K562 (cell line): ENCODE measurements at regions not wholly inside any gene's neighbourhood (a gene's known extent, or its start where the extent isn't known, plus 50 kb on each side); places are given as distances from the start of the nearest gene placed in this dataset.

Experiments used
- ATAC-seq: fragments of 200-7000 bp; cut with Tn5 transposase; 3 replicates; pipeline ENCODE4 v1.9.1; 2020; ENCODE audit warnings: moderate library complexity
- BruUV-seq: library from RNA; stranded (reverse); fragments of 400-500 nt; replicated peaks from 2 replicates; lab custom pipeline; 2021; lab: Mats Ljungman, UMichigan
- CTCF ChIA-PET: fragments of 300-600 bp; formaldehyde crosslinking; extraction: SDS; loops from one replicate; lab custom pipeline; 2021; ENCODE audit warnings: low intra/inter-chr PET ratio; lab: Yijun Ruan, JAX
- POLR2A ChIA-PET: fragments of 300-600, 350-650 bp; sonication (Branson Sonifier 250); formaldehyde crosslinking; extraction: SDS; loops from one replicate; lab custom pipeline; 2021; ENCODE audit warnings: antibody characterized with exemption, inconsistent platforms; lab: Yijun Ruan, JAX
- DNase-seq, 4 experiments: peaks; one replicate each; pipeline versions ENCODE4 v3.0.0 to v3.0.0-alpha.2; 2011 to 2018; ENCODE audit warnings: low spot score in 3 of 4, mixed read lengths in 3 of 4; ENCODE audit errors: extremely low read depth in 1 of 4
- FAIRE-seq: peaks from 2 replicates; lab custom pipeline; 2011; peaks lifted over from hg19 to GRCh38; lab: Jason Lieb, UNC
- H2AFZ ChIP-seq: 2 replicates; pipeline ENCODE4 v1.6.0; 2011; ENCODE audit warnings: low read depth, low read length, control low read depth, inconsistent platforms
- H3K27ac ChIP-seq: fragments of 200-600 bp; 3 replicates; pipeline ENCODE4 v1.8.0; 2011; ENCODE audit warnings: low read depth, mild to moderate bottlenecking, control low read depth, inconsistent platforms, low read length, moderate library complexity, mixed read lengths; ENCODE audit errors: extremely low read depth
- H3K27me3 ChIP-seq, 2 experiments: fragments of 300-600 bp in 1 of 2; 2 replicates in 1 of 2; 3 replicates in 1 of 2; pipeline versions ENCODE4 v1.6.0 to v1.8.0; 2011; ENCODE audit warnings: inconsistent platforms in 2 of 2, low read length in 2 of 2, mild to moderate bottlenecking in 1 of 2, mixed read lengths in 1 of 2, moderate library complexity in 1 of 2; ENCODE audit not compliant: control insufficient read depth in 2 of 2, insufficient read depth in 2 of 2
- H3K36me3 ChIP-seq: fragments of 300-600 bp; 3 replicates; pipeline ENCODE4 v1.8.0; 2011; ENCODE audit warnings: mild to moderate bottlenecking, low read length, inconsistent platforms; ENCODE audit not compliant: control insufficient read depth, insufficient read depth
- H3K4me1 ChIP-seq, 2 experiments: fragments of 200-600 bp in 1 of 2; replicated peaks in 1 of 2; 2 replicates in 1 of 2; 3 replicates in 1 of 2; pipeline versions ENCODE4 v1.5.1 to v1.8.0; 2011; ENCODE audit warnings: inconsistent platforms in 2 of 2, low read length in 2 of 2, mild to moderate bottlenecking in 1 of 2, mixed read lengths in 1 of 2, moderate library complexity in 1 of 2; ENCODE audit not compliant: control insufficient read depth in 2 of 2, insufficient read depth in 2 of 2
- H3K4me2 ChIP-seq: 2 replicates; pipeline ENCODE4 v1.6.1; 2011; ENCODE audit warnings: low read length, control low read depth, inconsistent platforms, mixed read lengths; ENCODE audit not compliant: insufficient read depth
- H3K4me3 ChIP-seq: fragments of 200-600 bp; sonication (generic), shearing (Covaris generic); 2 replicates; pipeline ENCODE4 v1.5.1; 2016; ENCODE audit warnings: control low read depth, inconsistent platforms
- H3K79me2 ChIP-seq: fragments of 200-600 bp; 3 replicates; pipeline ENCODE4 v1.8.0; 2011; ENCODE audit warnings: low read length, inconsistent platforms; ENCODE audit not compliant: control insufficient read depth, insufficient read depth
- H3K9ac ChIP-seq, 2 experiments: 2 replicates each; pipeline versions ENCODE4 v1.6.0 to v1.6.1; 2011; ENCODE audit warnings: low read depth in 2 of 2, low read length in 2 of 2, control low read depth in 1 of 2, inconsistent platforms in 1 of 2, mild to moderate bottlenecking in 1 of 2, mixed read lengths in 1 of 2; ENCODE audit not compliant: insufficient read depth in 1 of 2
- H3K9me1 ChIP-seq: one replicate; pipeline ENCODE4 v1.6.0; 2011; ENCODE audit warnings: inconsistent platforms, mild to moderate bottlenecking, low read length, moderate library complexity; ENCODE audit not compliant: control insufficient read depth, insufficient read depth
- H3K9me3 ChIP-seq: replicated peaks from 2 replicates; pipeline ENCODE4 v1.5.1; 2011; ENCODE audit warnings: low read depth, low read length, inconsistent platforms; ENCODE audit not compliant: control insufficient read depth, insufficient read depth
- H4K20me1 ChIP-seq: replicated peaks from 2 replicates; pipeline ENCODE4 v1.6.1; 2011; ENCODE audit warnings: low read length, inconsistent platforms, mixed read lengths; ENCODE audit not compliant: control insufficient read depth, insufficient read depth
- CEBPB ChIP-seq: fragments of 450-650 bp; IDR thresholded peaks from 2 replicates; pipeline ENCODE4 v1.6.1; 2016; ENCODE audit warnings: missing genetic modification characterization, missing compliant biosample characterization
- ILK ChIP-seq: fragments of 450-650 bp; IDR thresholded peaks from 2 replicates; pipeline ENCODE4 v1.6.1; 2016; ENCODE audit warnings: missing genetic modification characterization, low read depth, mild to moderate bottlenecking, missing compliant biosample characterization, moderate library complexity, borderline replicate concordance
- PHF20 ChIP-seq: fragments of 450-650 bp; IDR thresholded peaks from 2 replicates; pipeline ENCODE4 v1.6.1; 2018; ENCODE audit not compliant: partially characterized antibody
- WGBS: fragments of 100-300 bp; shearing (Covaris generic); methylation state at CpG from one replicate; pipeline ENCODE4 v1.1.6; 2016; ENCODE audit warnings: low coverage, mixed read lengths; ENCODE audit not compliant: insufficient coverage; ENCODE audit errors: missing lambda C conversion rate; 5-methylcytosine and 5-hydroxymethylcytosine counted together
- in situ Hi-C: fragments of 300-500 bp; cut with MboI; formaldehyde crosslinking; loops from 4 replicates; pipeline ENCODE4 v1.15.0; 2018; ENCODE audit warnings: inconsistent platforms, mixed read lengths
- intact Hi-C: fragments of 100-400 bp; cut with micrococcal nuclease; formaldehyde crosslinking; loops from 2 replicates; pipeline ENCODE4 v1.14.2; 2022

DNA sequence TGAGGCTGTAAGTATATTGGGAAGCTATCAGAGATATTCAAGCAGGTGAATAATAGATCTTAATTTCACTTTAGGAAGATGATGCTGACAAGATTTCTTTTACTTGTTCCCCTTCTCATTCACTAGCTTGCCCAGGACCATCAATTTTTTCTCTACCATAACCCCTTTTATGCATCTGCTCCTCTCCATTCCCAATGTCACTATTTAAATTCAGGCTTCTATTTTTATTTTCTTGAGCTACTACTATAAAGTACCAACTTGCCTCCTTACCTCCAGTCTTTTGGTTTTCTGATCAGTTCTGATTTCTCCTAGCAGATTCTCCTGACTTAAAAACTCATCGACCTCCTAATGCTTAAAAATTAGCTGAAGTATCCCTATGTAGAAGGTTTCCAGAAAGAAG is 97.7 kb upstream of the SMIM30 start:
- in situ Hi-C loops (no loop called here), intact Hi-C loops (no loop called here)
- H3K27me3 ChIP-seq: no peaks in the 10 kb centered on the region
- CTCF ChIA-PET: no interaction called here
- H3K79me2 ChIP-seq: no peaks in the 10 kb centered on the region
- H2AFZ ChIP-seq: no peak overlapping the region
- no peaks in the 10 kb centered on the region; a peak in 1 of 5 replicates for H3K4me1 ChIP-seq
- no peaks in the 10 kb centered on the region for H3K9me3 ChIP-seq
- no TSS peak for BruUV-seq
- no peaks in the 10 kb centered on the region for H3K9me1 ChIP-seq
- DNase-seq (no peak), FAIRE-seq (no peak), ATAC-seq (no peak)
- no peak for TF ChIP-seq PHF20
- H4K20me1 ChIP-seq: no peaks in the 10 kb centered on the region
- no peak overlapping the region for H3K4me3 ChIP-seq
- 0% methylated on average over 1 of the region's 1 CpG for WGBS
- no peaks in the 10 kb centered on the region for H3K36me3 ChIP-seq
- H3K9ac ChIP-seq: no peak overlapping the region
- H3K27ac ChIP-seq: no peak overlapping the region
- POLR2A ChIA-PET: no interaction called here
- H3K4me2 ChIP-seq: no peak overlapping the region

DNA sequence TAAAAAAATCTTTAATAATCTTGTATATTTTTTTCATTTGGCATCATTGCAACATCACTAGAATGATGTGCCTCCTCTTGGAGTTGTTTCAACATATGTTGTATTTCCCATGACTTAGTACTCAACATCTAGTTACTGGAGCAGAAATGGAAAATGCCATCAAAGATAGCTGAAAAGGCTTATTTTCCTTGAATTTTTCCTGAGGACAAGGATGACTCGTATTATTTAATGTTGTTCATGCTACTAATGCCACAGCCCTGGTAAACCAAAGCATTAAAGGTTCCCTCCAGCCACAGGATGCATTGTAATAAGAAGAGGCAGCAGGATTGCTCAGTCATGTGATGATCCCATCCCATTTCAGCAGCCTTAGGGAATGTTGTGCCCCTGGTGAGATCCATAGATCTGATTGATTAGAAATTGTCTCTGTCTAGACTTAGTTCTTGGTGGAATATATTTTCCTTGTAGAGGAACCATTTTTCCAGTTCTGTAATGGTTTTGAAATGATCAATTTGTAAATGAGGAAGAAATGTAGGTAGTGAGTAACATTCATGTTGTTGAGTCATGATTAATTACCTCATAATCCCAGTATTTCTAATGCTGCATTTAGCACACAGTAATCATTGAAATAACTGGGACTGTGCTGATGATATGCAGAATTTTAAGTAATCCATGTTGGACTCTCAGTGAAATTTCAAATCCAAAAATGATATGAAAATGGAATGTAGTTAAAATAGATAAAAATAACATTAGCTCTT is 91.3 kb upstream of the SMIM30 start:
- FAIRE-seq (no peak), DNase-seq (no peak), ATAC-seq (no peak)
- intact Hi-C loops (no loop called here), in situ Hi-C loops (no loop called here)
- H4K20me1 ChIP-seq: no peaks in the 10 kb centered on the region
- H3K36me3 ChIP-seq: no peaks in the 10 kb centered on the region
- H3K79me2 ChIP-seq: no peaks in the 10 kb centered on the region
- 13% methylated on average over 1 of the region's 1 CpG for WGBS
- no peak overlapping the region for H3K27ac ChIP-seq
- POLR2A ChIA-PET: no interaction called here
- H3K4me3 ChIP-seq: no peak overlapping the region
- H3K9me3 ChIP-seq: no peaks in the 10 kb centered on the region
- CTCF ChIA-PET: no interaction called here
- H3K27me3 ChIP-seq: no peaks in the 10 kb centered on the region
- no TSS peak for BruUV-seq
- H3K9ac ChIP-seq: no peak overlapping the region
- TF ChIP-seq ILK (tag) (no peak), CEBPB (0 out of 2 replicates have a peak, but pooled peaks have one; percentile 26)
- no peak overlapping the region for H2AFZ ChIP-seq
- no peaks in the 10 kb centered on the region; a peak in 1 of 5 replicates for H3K4me1 ChIP-seq
- H3K4me2 ChIP-seq: no peak overlapping the region
- H3K9me1 ChIP-seq: no peaks in the 10 kb centered on the region
